Erythroblast (primary cell): ENCODE measurements at regions not wholly inside any gene's neighbourhood (a gene's known extent, or its start where the extent isn't known, plus 50 kb on each side); places are given as distances from the start of the nearest gene placed in this dataset.

ENCODE experiments used
- GATA1 ChIP-seq: IDR thresholded peaks from 2 replicates; pipeline ENCODE4 v1.6.1; 2011; ENCODE audit warnings: low read depth, mild to moderate bottlenecking, control low read depth, low read length, moderate library complexity
- POLR2A ChIP-seq: IDR thresholded peaks from 2 replicates; pipeline ENCODE4 v1.6.1; 2011; ENCODE audit warnings: mild to moderate bottlenecking, low read length

DNA sequence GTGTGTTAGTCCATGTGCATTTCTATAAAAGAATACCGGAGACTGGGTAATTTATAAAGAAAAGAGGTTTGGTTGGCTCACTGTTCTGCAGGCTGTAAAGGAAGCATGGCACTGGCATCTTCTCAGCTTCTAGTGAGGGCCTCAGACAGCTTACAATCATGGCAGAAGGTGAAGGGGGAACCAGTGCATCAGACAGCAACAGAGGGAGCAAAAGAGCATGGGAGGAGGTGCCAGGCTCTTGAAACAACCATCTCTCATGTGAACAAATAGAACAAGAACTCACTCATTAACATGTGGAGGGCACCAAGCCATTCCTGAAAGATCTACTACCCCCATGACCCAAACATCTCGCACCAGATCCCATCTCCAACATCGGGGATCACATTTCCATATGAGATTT lies 89.2 kb upstream of the IL33 start:
- TF ChIP-seq POLR2A (no peak), GATA1 (no peak)
